ENCODE measurements at regions not wholly inside any gene's neighbourhood (a gene's known extent, or its start where the extent isn't known, plus 50 kb on each side); places are given as distances from the start of the nearest gene placed in this dataset.

- intact Hi-C loops (cut with DNase I), result no loop called here
- H3K4me3 ChIP-seq, result no peak overlapping the region
- no peaks in the 10 kb centered on the region for H3K27me3 ChIP-seq
- DNase-seq (ENCODE audit: extremely low spot score in 2 of 2), result no peak
- H3K36me3 ChIP-seq, result no peaks in the 10 kb centered on the region
- no peak overlapping the region for H3K27ac ChIP-seq
- H3K9me3 ChIP-seq, result no peaks in the 10 kb centered on the region
- no peaks in the 10 kb centered on the region for H3K4me1 ChIP-seq
- no peak for TF ChIP-seq CTCF (IDR thresholded peaks at IDR 0.05)
- TF ChIP-seq POLR2AphosphoS5 (IDR thresholded peaks at IDR 0.05; ENCODE audit: insufficient read depth in 1 of 2, low read depth in 1 of 2), result no peak
- TF ChIP-seq POLR2A (IDR thresholded peaks at IDR 0.05), result no peak
These were observed 174.3 kb downstream of the TFAP2B start for GRCh38 chr6:50992704-50993625.

- Histone ChIP-seq H3K4me3 (no peak overlapping the region), H3K36me3 (no peaks in the 10 kb centered on the region), H3K27ac (no peak overlapping the region), H3K9me3 (no peaks in the 10 kb centered on the region), H3K27me3 (no peaks in the 10 kb centered on the region), H3K4me1 (no peaks in the 10 kb centered on the region)
- no peak for DNase-seq (ENCODE audit: extremely low spot score in 2 of 2)
- intact Hi-C loops (cut with DNase I), result no loop called here
- TF ChIP-seq CTCF (IDR thresholded peaks at IDR 0.05) (no peak), POLR2AphosphoS5 (IDR thresholded peaks at IDR 0.05; ENCODE audit: insufficient read depth in 1 of 2, low read depth in 1 of 2) (no peak), POLR2A (IDR thresholded peaks at IDR 0.05) (no peak)
These were observed 175.5 kb downstream of the TFAP2B start for GRCh38 chr6:50993941-50994720.

GRCh38 chr6:50995036-50995435 is 176.4 kb downstream of the TFAP2B start:
- no peaks in the 10 kb centered on the region for H3K9me3 ChIP-seq
- no peaks in the 10 kb centered on the region for H3K27me3 ChIP-seq
- H3K4me1 ChIP-seq, result no peaks in the 10 kb centered on the region
- H3K4me3 ChIP-seq, result no peak overlapping the region
- no peaks in the 10 kb centered on the region for H3K36me3 ChIP-seq
- intact Hi-C loops (cut with DNase I), result no loop called here
- H3K27ac ChIP-seq, result no peak overlapping the region
- no peak for DNase-seq (ENCODE audit: extremely low spot score in 2 of 2)
- TF ChIP-seq POLR2AphosphoS5 (IDR thresholded peaks at IDR 0.05; ENCODE audit: insufficient read depth in 1 of 2, low read depth in 1 of 2) (no peak), POLR2A (IDR thresholded peaks at IDR 0.05) (no peak), CTCF (IDR thresholded peaks at IDR 0.05) (no peak)

GRCh38 chr6:50998905-50999304 is 180.2 kb downstream of the TFAP2B start:
- Histone ChIP-seq H3K9me3 (no peaks in the 10 kb centered on the region), H3K4me1 (no peaks in the 10 kb centered on the region), H3K36me3 (no peaks in the 10 kb centered on the region), H3K27me3 (no peaks in the 10 kb centered on the region), H3K27ac (no peak overlapping the region), H3K4me3 (no peak overlapping the region)
- intact Hi-C loops (cut with DNase I), result no loop called here
- TF ChIP-seq POLR2AphosphoS5 (IDR thresholded peaks at IDR 0.05; ENCODE audit: insufficient read depth in 1 of 2, low read depth in 1 of 2) (no peak), POLR2A (IDR thresholded peaks at IDR 0.05) (no peak), CTCF (IDR thresholded peaks at IDR 0.05) (no peak)
- no peak for DNase-seq (ENCODE audit: extremely low spot score in 2 of 2)

Measured in vagina (tissue), 2 donors.